IPS-18a (cell line): ENCODE measurements at regions not wholly inside any gene's neighbourhood (a gene's known extent, or its start where the extent isn't known, plus 50 kb on each side); places are given as distances from the start of the nearest gene placed in this dataset.

Experiments
- H3K27ac ChIP-seq: one replicate; pipeline ENCODE4 v1.5.1; 2013; ENCODE audit warnings: low read length
- H3K27me3 ChIP-seq: one replicate; pipeline ENCODE4 v1.6.1; 2013; ENCODE audit warnings: mild to moderate bottlenecking, low read length; ENCODE audit not compliant: control insufficient read depth, insufficient read depth
- H3K36me3 ChIP-seq: one replicate; pipeline ENCODE4 v1.6.1; 2013; ENCODE audit warnings: low read depth, low read length; ENCODE audit not compliant: control insufficient read depth
- H3K4me1 ChIP-seq: one replicate; pipeline ENCODE4 v1.6.1; 2013; ENCODE audit warnings: low read depth, low read length; ENCODE audit not compliant: control insufficient read depth
- H3K4me3 ChIP-seq: one replicate; pipeline ENCODE4 v1.5.1; 2013; ENCODE audit warnings: low read length
- H3K9ac ChIP-seq: one replicate; pipeline ENCODE4 v1.6.1; 2013; ENCODE audit warnings: mild to moderate bottlenecking, low read length, moderate library complexity
- H3K9me3 ChIP-seq: one replicate; pipeline ENCODE4 v1.6.1; 2013; ENCODE audit warnings: low read depth, low read length; ENCODE audit not compliant: control insufficient read depth

GRCh38 chr14:73778736-73779135, 64.6 kb upstream of the PNMA1 start:
- H3K9ac ChIP-seq: no peak overlapping the region
- H3K27me3 ChIP-seq: peaks cover 21% of the 10 kb centered on the region
- no peak overlapping the region for H3K27ac ChIP-seq
- no peaks in the 10 kb centered on the region for H3K9me3 ChIP-seq
- H3K36me3 ChIP-seq: no peaks in the 10 kb centered on the region
- H3K4me3 ChIP-seq: no peak overlapping the region
- H3K4me1 ChIP-seq: peaks cover 2% of the 10 kb centered on the region

- no peaks in the 10 kb centered on the region for H3K4me1 ChIP-seq
- no peak overlapping the region for H3K27ac ChIP-seq
These were observed 63.2 kb upstream of the PNMA1 start for GRCh38 chr14:73777420-73777819.

GRCh38 chr14:73776194-73776537, 62.0 kb upstream of the PNMA1 start:
- H3K4me3 ChIP-seq: no peak overlapping the region
- H3K9me3 ChIP-seq: no peaks in the 10 kb centered on the region
- peaks cover 4% of the 10 kb centered on the region for H3K27me3 ChIP-seq
- peaks cover 8% of the 10 kb centered on the region for H3K4me1 ChIP-seq
- no peak overlapping the region for H3K9ac ChIP-seq
- no peak overlapping the region for H3K27ac ChIP-seq
- no peaks in the 10 kb centered on the region for H3K36me3 ChIP-seq

More at GRCh38 chr14:73777420-73777819, 63.2 kb upstream of the PNMA1 start:
- H3K27me3 ChIP-seq: peaks cover 8% of the 10 kb centered on the region
- no peak overlapping the region for H3K4me3 ChIP-seq
- no peaks in the 10 kb centered on the region for H3K9me3 ChIP-seq
- no peaks in the 10 kb centered on the region for H3K36me3 ChIP-seq
- H3K9ac ChIP-seq: no peak overlapping the region

- Histone ChIP-seq H3K9ac (no peak overlapping the region), H3K9me3 (no peaks in the 10 kb centered on the region), H3K36me3 (no peaks in the 10 kb centered on the region), H3K27ac (no peak overlapping the region), H3K27me3 (peaks cover 10% of the 10 kb centered on the region), H3K4me1 (peaks cover 10% of the 10 kb centered on the region), H3K4me3 (no peak overlapping the region)
These were observed 61.4 kb upstream of the PNMA1 start for GRCh38 chr14:73775339-73776193.

- peaks cover 13% of the 10 kb centered on the region for H3K27me3 ChIP-seq
- no peaks in the 10 kb centered on the region for H3K36me3 ChIP-seq
- no peak overlapping the region for H3K27ac ChIP-seq
- H3K4me3 ChIP-seq: no peak overlapping the region
- H3K4me1 ChIP-seq: peaks cover 13% of the 10 kb centered on the region
- H3K9me3 ChIP-seq: no peaks in the 10 kb centered on the region
- H3K9ac ChIP-seq: no peak overlapping the region
These were observed 60.5 kb upstream of the PNMA1 start for GRCh38 chr14:73774671-73775070.

- Histone ChIP-seq H3K4me3 (no peak overlapping the region), H3K9ac (no peak overlapping the region), H3K4me1 (peaks cover 13% of the 10 kb centered on the region), H3K27ac (no peak overlapping the region), H3K9me3 (no peaks in the 10 kb centered on the region), H3K27me3 (peaks cover 13% of the 10 kb centered on the region), H3K36me3 (no peaks in the 10 kb centered on the region)
These were observed 60.0 kb upstream of the PNMA1 start for GRCh38 chr14:73774241-73774570.

GRCh38 chr14:73773441-73774240, 59.5 kb upstream of the PNMA1 start:
- Histone ChIP-seq H3K4me3 (no peak overlapping the region), H3K4me1 (peaks cover 13% of the 10 kb centered on the region), H3K9ac (no peak overlapping the region), H3K27ac (no peak overlapping the region), H3K9me3 (no peaks in the 10 kb centered on the region), H3K27me3 (peaks cover 13% of the 10 kb centered on the region), H3K36me3 (no peaks in the 10 kb centered on the region)

- no peaks in the 10 kb centered on the region for H3K9me3 ChIP-seq
- no peak overlapping the region for H3K9ac ChIP-seq
- H3K36me3 ChIP-seq: no peaks in the 10 kb centered on the region
- peaks cover 13% of the 10 kb centered on the region for H3K27me3 ChIP-seq
- peaks cover 13% of the 10 kb centered on the region for H3K4me1 ChIP-seq
- no peak overlapping the region for H3K27ac ChIP-seq
- H3K4me3 ChIP-seq: no peak overlapping the region
These were observed 57.9 kb upstream of the PNMA1 start for GRCh38 chr14:73771848-73772638.

GRCh38 chr14:73770977-73771847, 57.0 kb upstream of the PNMA1 start:
- Histone ChIP-seq H3K9me3 (no peaks in the 10 kb centered on the region), H3K9ac (no peak overlapping the region), H3K4me3 (no peak overlapping the region), H3K27ac (no peak overlapping the region), H3K36me3 (no peaks in the 10 kb centered on the region), H3K27me3 (peaks cover 13% of the 10 kb centered on the region), H3K4me1 (peaks cover 13% of the 10 kb centered on the region)

GRCh38 chr14:73768107-73768506, 53.9 kb upstream of the PNMA1 start:
- Histone ChIP-seq H3K27ac (no peak overlapping the region), H3K4me1 (peaks cover 19% of the 10 kb centered on the region), H3K9ac (no peak overlapping the region), H3K36me3 (no peaks in the 10 kb centered on the region), H3K27me3 (peaks cover 13% of the 10 kb centered on the region), H3K4me3 (no peak overlapping the region), H3K9me3 (no peaks in the 10 kb centered on the region)
